GM23338 (cell line): ENCODE measurements at regions not wholly inside any gene's neighbourhood (a gene's known extent, or its start where the extent isn't known, plus 50 kb on each side); places are given as distances from the start of the nearest gene placed in this dataset.

ENCODE experiments used
- ATAC-seq: fragments of 200-7000 bp; cut with Tn5 transposase; 3 replicates; pipeline ENCODE4 v1.9.1; 2020
- DNase-seq: peaks from one replicate; pipeline ENCODE4 v3.0.0-alpha.2; 2015; ENCODE audit warnings: low spot score
- H2AFZ ChIP-seq: fragments of 200-600 bp; sonication (generic); 2 replicates; pipeline ENCODE4 v1.8.0; 2016; ENCODE audit warnings: antibody characterized with exemption, mild to moderate bottlenecking, moderate library complexity
- H3F3A ChIP-seq: fragments of 200-600 bp; sonication (generic); replicated peaks from 2 replicates; pipeline ENCODE4 v1.8.0; 2017; ENCODE audit warnings: antibody characterized with exemption, mixed run types, low read depth
- H3K27ac ChIP-seq: fragments of 200-600 bp; sonication (generic); 2 replicates; pipeline ENCODE4 v1.6.1; 2016; ENCODE audit warnings: low read depth
- H3K27me3 ChIP-seq: fragments of 200-600 bp; sonication (generic); 2 replicates; pipeline ENCODE4 v1.8.0; 2016; ENCODE audit warnings: mild to moderate bottlenecking, mixed run types, moderate library complexity; ENCODE audit not compliant: insufficient read depth
- H3K36me3 ChIP-seq: fragments of 200-600 bp; sonication (generic); 2 replicates; pipeline ENCODE4 v1.8.0; 2016; ENCODE audit warnings: mild to moderate bottlenecking; ENCODE audit not compliant: insufficient read depth
- H3K4me1 ChIP-seq: fragments of 200-600 bp; sonication (generic); 2 replicates; pipeline ENCODE4 v1.8.0; 2016; ENCODE audit warnings: mild to moderate bottlenecking, moderate library complexity; ENCODE audit not compliant: insufficient read depth
- H3K4me2 ChIP-seq: fragments of 200-600 bp; sonication (generic); 2 replicates; pipeline ENCODE4 v1.7.1; 2017; ENCODE audit warnings: mixed run types
- H3K4me3 ChIP-seq: fragments of 200-600 bp; sonication (generic); 2 replicates; pipeline ENCODE4 v1.6.1; 2016; ENCODE audit warnings: mixed run types
- H3K79me2 ChIP-seq: fragments of 200-600 bp; sonication (generic); replicated peaks from 2 replicates; pipeline ENCODE4 v1.8.0; 2017; ENCODE audit warnings: mild to moderate bottlenecking; ENCODE audit not compliant: insufficient read depth
- H3K9me2 ChIP-seq: fragments of 200-600 bp; sonication (generic); 2 replicates; pipeline ENCODE4 v1.8.0; 2017; ENCODE audit not compliant: insufficient read depth
- H4K20me1 ChIP-seq: fragments of 200-600 bp; sonication (generic); replicated peaks from 2 replicates; pipeline ENCODE4 v1.8.0; 2017; ENCODE audit warnings: mild to moderate bottlenecking; ENCODE audit not compliant: insufficient read depth
- H3K27ac Mint-ChIP-seq: 2 replicates; pipeline ENCODE4 v1.8.0; 2020; ENCODE audit warnings: inconsistent platforms, mild to moderate bottlenecking, moderate library complexity, mixed read lengths
- H3K27me3 Mint-ChIP-seq: 3 replicates; pipeline ENCODE4 v1.8.0; 2022; ENCODE audit warnings: low read depth, mild to moderate bottlenecking, moderate library complexity, mixed read lengths, inconsistent platforms; ENCODE audit not compliant: insufficient read depth, poor library complexity
- H3K36me3 Mint-ChIP-seq: 3 replicates; pipeline ENCODE4 v1.8.0; 2021; ENCODE audit warnings: low read depth, mild to moderate bottlenecking, inconsistent platforms, moderate library complexity, mixed read lengths
- H3K4me1 Mint-ChIP-seq: 3 replicates; pipeline ENCODE4 v1.8.0; 2020; ENCODE audit warnings: mild to moderate bottlenecking, inconsistent platforms, mixed read lengths
- H3K4me3 Mint-ChIP-seq: 3 replicates; pipeline ENCODE4 v1.8.0; 2021; ENCODE audit warnings: moderate library complexity, mild to moderate bottlenecking, inconsistent platforms, mixed read lengths
- H3K9me3 Mint-ChIP-seq: 3 replicates; pipeline ENCODE4 v1.8.0; 2020; ENCODE audit warnings: moderate library complexity, mild to moderate bottlenecking, inconsistent platforms, mixed read lengths
- CREB1 ChIP-seq: fragments of 250-450 bp; sonication (Bioruptor Pico); IDR thresholded peaks from 2 replicates; pipeline ENCODE4 v1.5.0; 2020; ENCODE audit warnings: low read depth, mild to moderate bottlenecking, moderate library complexity
- CTCF ChIP-seq, 2 experiments: fragments of 200-600 bp in 1 of 2; sonication (generic) in 1 of 2; conservative IDR thresholded peaks; 2 replicates each; pipeline versions ENCODE4 v1.5.1 to v1.6.1; 2016 to 2017; ENCODE audit warnings: antibody characterized with exemption in 2 of 2, low read depth in 2 of 2, mild to moderate bottlenecking in 2 of 2, moderate library complexity in 1 of 2
- ETS1 ChIP-seq: IDR thresholded peaks from 2 replicates; pipeline ENCODE4 v1.6.1; 2016; ENCODE audit warnings: antibody characterized with exemption
- EZH2 ChIP-seq: fragments of 200-600 bp; sonication (generic); IDR thresholded peaks from one replicate; pipeline ENCODE4 v1.8.0; 2017; ENCODE audit warnings: antibody characterized with exemption, mild to moderate bottlenecking, low read depth; ENCODE audit not compliant: unreplicated experiment
- EZH2phosphoT487 ChIP-seq: fragments of 200-600 bp; sonication (generic); IDR thresholded peaks from one replicate; pipeline ENCODE4 v1.8.1; 2018; ENCODE audit warnings: antibody characterized with exemption; ENCODE audit not compliant: unreplicated experiment
- JUNB ChIP-seq: IDR thresholded peaks from one replicate; pipeline ENCODE4 v1.6.1; 2016; ENCODE audit warnings: antibody characterized with exemption; ENCODE audit not compliant: unreplicated experiment
- NANOG ChIP-seq: IDR thresholded peaks from 2 replicates; pipeline ENCODE4 v1.6.1; 2016; ENCODE audit warnings: antibody characterized with exemption, borderline replicate concordance
- POLR2AphosphoS5 ChIP-seq: IDR thresholded peaks from 2 replicates; pipeline ENCODE4 v1.6.1; 2016; ENCODE audit warnings: antibody characterized with exemption, low read depth
- REST ChIP-seq: IDR thresholded peaks from one replicate; pipeline ENCODE4 v1.6.1; 2018; ENCODE audit warnings: antibody characterized with exemption; ENCODE audit not compliant: unreplicated experiment
- STAT1 ChIP-seq: IDR thresholded peaks from one replicate; pipeline ENCODE4 v1.6.1; 2016; ENCODE audit warnings: antibody characterized with exemption; ENCODE audit not compliant: unreplicated experiment
- ZNF114 ChIP-seq: fragments of 250-450 bp; sonication (Bioruptor Pico); IDR thresholded peaks from 2 replicates; pipeline ENCODE4 v1.5.0; 2020; ENCODE audit warnings: mild to moderate bottlenecking, moderate library complexity
- ZNF331 ChIP-seq: fragments of 250-450 bp; sonication (Bioruptor Pico); IDR thresholded peaks from 2 replicates; pipeline ENCODE4 v1.5.0; 2020; ENCODE audit warnings: low read depth, mild to moderate bottlenecking, moderate library complexity
- ZNF462 ChIP-seq: fragments of 250-450 bp; sonication (Bioruptor Pico); IDR thresholded peaks from 2 replicates; pipeline ENCODE4 v1.5.0; 2020; ENCODE audit warnings: mild to moderate bottlenecking, moderate library complexity

- ATAC-seq (no peak), DNase-seq (no peak)
- H3K4me3 ChIP-seq, result no peak overlapping the region
- no peaks in the 10 kb centered on the region for H3K27me3 ChIP-seq
- no peak overlapping the region for H3K4me3 Mint-ChIP-seq
- no peaks in the 10 kb centered on the region; the same call in none of the 2 replicates for H3K36me3 ChIP-seq
- H3K36me3 Mint-ChIP-seq, result peaks cover 18% of the 10 kb centered on the region
- no peaks in the 10 kb centered on the region for H4K20me1 ChIP-seq
- H3K4me2 ChIP-seq, result peak overlapping the region; percentile 43; the same call in 1 of the 2 replicates
- H3K27me3 Mint-ChIP-seq, result peaks cover 3% of the 10 kb centered on the region
- H3F3A ChIP-seq, result no peaks in the 10 kb centered on the region
- peaks cover 87% of the 10 kb centered on the region for H3K9me3 Mint-ChIP-seq
- peaks cover 17% of the 10 kb centered on the region; the same call in 2 of the 3 replicates for H3K4me1 Mint-ChIP-seq
- H3K79me2 ChIP-seq, result no peaks in the 10 kb centered on the region
- no peaks in the 10 kb centered on the region for H3K4me1 ChIP-seq
- TF ChIP-seq ETS1, result no peak
- no peak for TF ChIP-seq EZH2
- TF ChIP-seq CTCF (conservative IDR thresholded peaks at IDR 0.05; ENCODE audit: low read depth in 2 of 2), result no peak
- no peak for TF ChIP-seq REST
- no peak for TF ChIP-seq POLR2AphosphoS5
- TF ChIP-seq ZNF462, result no peak
- TF ChIP-seq ZNF114 (CRISPR knock-in tag), result no peak
- TF ChIP-seq CREB1 (CRISPR knock-in tag), result no peak
- no peak for TF ChIP-seq EZH2phosphoT487
- TF ChIP-seq NANOG, result no peak
- TF ChIP-seq ZNF331 (CRISPR knock-in tag), result no peak
- no peak for TF ChIP-seq STAT1
- no peak for TF ChIP-seq JUNB
- H3K27ac ChIP-seq, result no peak overlapping the region
- 0 out of 2 replicates have a peak overlapping the region, but pooled peaks have one; percentile 40 for H3K27ac Mint-ChIP-seq
- no peaks in the 10 kb centered on the region for H3K9me2 ChIP-seq
- no peak overlapping the region for H2AFZ ChIP-seq
Measured at GRCh38 chr21:40924641-40925040, 77.7 kb upstream of the DSCAM start.
